IMR-90 (cell line): ENCODE measurements at regions not wholly inside any gene's neighbourhood (a gene's known extent, or its start where the extent isn't known, plus 50 kb on each side); places are given as distances from the start of the nearest gene placed in this dataset.

ENCODE experiments used
- ATAC-seq: fragments of 200-7000 bp; cut with Tn5 transposase; 2 replicates; pipeline ENCODE4 v1.9.1; 2020; ENCODE audit warnings: low read depth, mild to moderate bottlenecking, moderate library complexity
- BruUV-seq: library from RNA; stranded (reverse); fragments of 400-500 nt; replicated peaks from 2 replicates; lab custom pipeline; 2021; lab: Mats Ljungman, UMichigan
- CTCF ChIA-PET: fragments of 300-600 bp; formaldehyde crosslinking; extraction: SDS; loops from one replicate; lab custom pipeline; 2021; ENCODE audit warnings: antibody characterized with exemption; lab: Yijun Ruan, JAX
- POLR2A ChIA-PET: fragments of 300-600 bp; sonication (Branson Sonifier 250); formaldehyde crosslinking; loops from one replicate; lab custom pipeline; 2022; ENCODE audit warnings: antibody characterized with exemption; ENCODE audit not compliant: unreplicated experiment; lab: Charles Lee
- DNase-seq: peaks from one replicate; pipeline ENCODE4 v3.0.0; 2013
- H2AFZ ChIP-seq: replicated peaks from 2 replicates; pipeline ENCODE3; 2013; ENCODE audit warnings: low read length, mild to moderate bottlenecking; ENCODE audit not compliant: poor library complexity
- H2AK5ac ChIP-seq: 2 replicates; pipeline ENCODE4 v1.6.1; 2013; ENCODE audit warnings: low read depth, low read length, inconsistent platforms
- H2AK9ac ChIP-seq: replicated peaks from 2 replicates; pipeline ENCODE3; 2013; ENCODE audit warnings: mild to moderate bottlenecking, low read depth, low read length, moderate library complexity; ENCODE audit not compliant: poor library complexity
- H2BK120ac ChIP-seq: 2 replicates; pipeline ENCODE4 v1.6.1; 2013; ENCODE audit warnings: low read depth, low read length, inconsistent platforms
- H2BK15ac ChIP-seq: 3 replicates; pipeline ENCODE4 v1.6.1; 2013; ENCODE audit warnings: low read depth, low read length, inconsistent platforms
- H2BK20ac ChIP-seq: 2 replicates; pipeline ENCODE4 v1.6.1; 2013; ENCODE audit warnings: low read depth, mild to moderate bottlenecking, inconsistent platforms, low read length, moderate library complexity
- H2BK5ac ChIP-seq: 2 replicates; pipeline ENCODE4 v1.6.1; 2013; ENCODE audit warnings: mild to moderate bottlenecking, low read depth, low read length, inconsistent platforms; ENCODE audit not compliant: poor library complexity, severe bottlenecking
- H3K14ac ChIP-seq: replicated peaks from 2 replicates; pipeline ENCODE4 v1.6.1; 2013; ENCODE audit warnings: low read depth, low read length, inconsistent platforms
- H3K18ac ChIP-seq: 2 replicates; pipeline ENCODE4 v1.6.1; 2013; ENCODE audit warnings: low read depth, low read length, control low read depth
- H3K23ac ChIP-seq: 2 replicates; pipeline ENCODE4 v1.6.1; 2013; ENCODE audit warnings: low read depth, low read length, inconsistent platforms
- H3K27ac ChIP-seq: 2 replicates; pipeline ENCODE4 v1.5.1; 2013; ENCODE audit warnings: mild to moderate bottlenecking, control low read depth, low read length; ENCODE audit not compliant: insufficient read depth
- H3K27me3 ChIP-seq: 2 replicates; pipeline ENCODE4 v1.6.1; 2013; ENCODE audit warnings: low read length; ENCODE audit not compliant: control insufficient read depth, insufficient read depth
- H3K36me3 ChIP-seq: 2 replicates; pipeline ENCODE4 v1.6.1; 2013; ENCODE audit warnings: low read length, mixed read lengths; ENCODE audit not compliant: control insufficient read depth, insufficient read depth
- H3K4ac ChIP-seq: 2 replicates; pipeline ENCODE4 v1.6.1; 2013; ENCODE audit warnings: low read depth, low read length, inconsistent platforms
- H3K4me1 ChIP-seq: 2 replicates; pipeline ENCODE4 v1.6.1; 2013; ENCODE audit warnings: low read length, mixed read lengths; ENCODE audit not compliant: control insufficient read depth, insufficient read depth
- H3K4me2 ChIP-seq: 2 replicates; pipeline ENCODE4 v1.6.1; 2013; ENCODE audit warnings: low read depth, mild to moderate bottlenecking, control low read depth, low read length, moderate library complexity
- H3K4me3 ChIP-seq: 2 replicates; pipeline ENCODE4 v1.5.1; 2013; ENCODE audit warnings: low read depth, mild to moderate bottlenecking, control low read depth, low read length, moderate library complexity; ENCODE audit not compliant: insufficient read depth
- H3K56ac ChIP-seq: 2 replicates; pipeline ENCODE4 v1.6.1; 2013; ENCODE audit warnings: low read length, inconsistent platforms; ENCODE audit not compliant: insufficient read depth; ENCODE audit errors: extremely low read depth
- H3K79me1 ChIP-seq, 2 experiments: 2 replicates each; pipeline ENCODE4 v1.6.1; 2013; ENCODE audit warnings: low read length in 2 of 2, inconsistent platforms in 1 of 2, low read depth in 1 of 2
- H3K9ac ChIP-seq: 2 replicates; pipeline ENCODE4 v1.6.1; 2013; ENCODE audit warnings: low read depth, low read length, control low read depth
- H3K9me1 ChIP-seq: 2 replicates; pipeline ENCODE4 v1.6.1; 2013; ENCODE audit warnings: low read length, inconsistent platforms; ENCODE audit not compliant: insufficient read depth
- H3K9me3 ChIP-seq: 2 replicates; pipeline ENCODE4 v1.6.1; 2013; ENCODE audit warnings: low read length; ENCODE audit not compliant: control insufficient read depth, insufficient read depth
- H4K20me1 ChIP-seq: 2 replicates; pipeline ENCODE4 v1.6.1; 2013; ENCODE audit warnings: low read length, inconsistent platforms; ENCODE audit not compliant: insufficient read depth
- H4K5ac ChIP-seq: 2 replicates; pipeline ENCODE4 v1.6.1; 2013; ENCODE audit warnings: mild to moderate bottlenecking, low read depth, low read length, control low read depth
- H4K8ac ChIP-seq, 2 experiments: 2 replicates each; pipeline ENCODE4 v1.6.1; 2013; ENCODE audit warnings: low read depth in 2 of 2, low read length in 2 of 2, control low read depth in 1 of 2, inconsistent platforms in 1 of 2
- H4K91ac ChIP-seq: 2 replicates; pipeline ENCODE4 v1.6.1; 2013; ENCODE audit warnings: low read depth, low read length, inconsistent platforms; ENCODE audit not compliant: insufficient read depth
- CEBPB ChIP-seq: IDR thresholded peaks from 2 replicates; pipeline ENCODE4 v1.6.1; 2012; ENCODE audit warnings: low read depth, low read length, improper control_type of control experiment
- CHD1 ChIP-seq: IDR thresholded peaks from 2 replicates; pipeline ENCODE4 v1.6.1; 2012; ENCODE audit warnings: low read depth, low read length, improper control_type of control experiment
- FOS ChIP-seq: fragments of 150-350 bp; IDR thresholded peaks from 2 replicates; pipeline ENCODE4 v1.6.1; 2016; ENCODE audit warnings: low read depth, low read length
- MXI1 ChIP-seq: IDR thresholded peaks from 2 replicates; pipeline ENCODE4 v1.6.1; 2012; ENCODE audit warnings: low read depth, mild to moderate bottlenecking, low read length, moderate library complexity, borderline replicate concordance
- RAD21 ChIP-seq: IDR thresholded peaks from 2 replicates; pipeline ENCODE4 v1.6.1; 2012; ENCODE audit warnings: low read length, improper control_type of control experiment
- RCOR1 ChIP-seq: IDR thresholded peaks from 2 replicates; pipeline ENCODE4 v1.6.1; 2012; ENCODE audit warnings: mild to moderate bottlenecking, low read length, improper control_type of control experiment; ENCODE audit not compliant: insufficient replicate concordance
- SMC3 ChIP-seq: fragments of 150-350 bp; IDR thresholded peaks from 2 replicates; pipeline ENCODE4 v1.6.1; 2016; ENCODE audit warnings: low read depth, mild to moderate bottlenecking, antibody characterized with exemption, low read length, moderate library complexity
- WGBS, 2 experiments: methylation state at CpG; one replicate each; pipeline versions ENCODE4 v1.1.5 to v1.1.7; 2013; ENCODE audit warnings: missing lambda C conversion rate in 2 of 2; ENCODE audit not compliant: insufficient read length in 1 of 2; ENCODE audit errors: extremely low coverage in 2 of 2; 5-methylcytosine and 5-hydroxymethylcytosine counted together
- dilution Hi-C: fragments of 300-500 bp; cut with HindIII; formaldehyde crosslinking; loops from one replicate; pipeline ENCODE4 v1.14.3; 2018; ENCODE audit warnings: low sequenced_read_pairs; ENCODE audit not compliant: unreplicated experiment
- in situ Hi-C: fragments of 300-500 bp; cut with MboI; formaldehyde crosslinking; loops from 3 replicates; pipeline ENCODE4 v1.14.3; 2019; ENCODE audit warnings: low sequenced_read_pairs, inconsistent platforms, mixed read lengths
- intact Hi-C: fragments of 100-400 bp; cut with micrococcal nuclease; formaldehyde crosslinking; loops from 2 replicates; pipeline ENCODE4 v1.10.0; 2022
- TF ChIP-seq, protein P1 (sequence below): conservative IDR thresholded peaks from 2 replicates; pipeline ENCODE4 v1.5.1; 2012; ENCODE audit warnings: mild to moderate bottlenecking, low read depth, low read length, improper control_type of control experiment
- TF ChIP-seq, protein P2 (sequence below): fragments of 150-350 bp; IDR thresholded peaks from 2 replicates; pipeline ENCODE4 v1.6.1; 2017; ENCODE audit warnings: mild to moderate bottlenecking, antibody characterized with exemption, low read length, low read depth
- TF ChIP-seq, protein P3 (sequence below): fragments of 150-350 bp; IDR thresholded peaks from 2 replicates; pipeline ENCODE4 v1.6.1; 2016; ENCODE audit warnings: low read depth, mild to moderate bottlenecking, low read length, moderate library complexity, borderline replicate concordance

DNA sequence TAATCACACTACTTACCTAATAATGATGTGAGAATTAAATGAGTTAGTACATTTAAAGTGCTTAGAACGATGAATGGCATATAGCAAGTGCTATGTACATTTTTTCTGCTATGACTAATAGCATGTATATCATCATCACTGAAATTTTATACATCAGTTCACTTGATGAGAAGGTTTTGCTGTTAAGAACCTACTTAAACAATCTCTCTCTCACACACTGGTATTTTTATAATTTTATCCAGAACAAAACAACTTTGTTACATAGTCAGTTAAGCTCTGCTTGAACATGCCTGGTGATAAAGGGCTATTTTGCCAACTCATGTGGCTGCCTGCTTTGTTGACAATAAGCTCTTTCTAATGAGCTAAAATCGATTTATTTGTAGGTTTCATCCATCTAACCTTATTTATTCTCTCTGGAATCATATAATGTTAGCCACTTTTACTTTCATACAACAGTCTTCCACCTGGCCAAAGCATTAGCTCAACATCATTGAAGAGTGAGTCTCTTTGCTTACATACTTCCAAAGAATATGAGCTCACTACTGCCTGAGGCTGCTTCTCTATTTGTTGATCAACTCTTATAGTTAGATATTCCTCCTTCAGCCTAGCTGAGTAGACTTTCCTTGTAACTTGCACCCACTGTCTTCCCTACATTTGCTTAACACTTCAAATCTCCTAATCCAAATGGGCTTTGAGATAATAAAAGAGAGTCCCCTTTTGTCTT, 372.7 kb upstream of the BOD1L1 start:
- H3K9me1 ChIP-seq = no peaks in the 10 kb centered on the region
- no TSS peak for BruUV-seq

More for the DNA sequence above, 372.7 kb upstream of the BOD1L1 start:
- H3K14ac ChIP-seq = no peak overlapping the region
- in situ Hi-C loops (no loop called here), intact Hi-C loops (no loop called here), dilution Hi-C loops (no loop called here)
- H2BK20ac ChIP-seq = no peak overlapping the region
- no peaks in the 10 kb centered on the region for H4K20me1 ChIP-seq
- TF ChIP-seq SMC3 (no peak), MXI1 (no peak), CEBPB (no peak), CHD1 (no peak), RCOR1 (no peak), RAD21 (no peak), FOS (no peak)
- TF ChIP-seq, protein P1, sequence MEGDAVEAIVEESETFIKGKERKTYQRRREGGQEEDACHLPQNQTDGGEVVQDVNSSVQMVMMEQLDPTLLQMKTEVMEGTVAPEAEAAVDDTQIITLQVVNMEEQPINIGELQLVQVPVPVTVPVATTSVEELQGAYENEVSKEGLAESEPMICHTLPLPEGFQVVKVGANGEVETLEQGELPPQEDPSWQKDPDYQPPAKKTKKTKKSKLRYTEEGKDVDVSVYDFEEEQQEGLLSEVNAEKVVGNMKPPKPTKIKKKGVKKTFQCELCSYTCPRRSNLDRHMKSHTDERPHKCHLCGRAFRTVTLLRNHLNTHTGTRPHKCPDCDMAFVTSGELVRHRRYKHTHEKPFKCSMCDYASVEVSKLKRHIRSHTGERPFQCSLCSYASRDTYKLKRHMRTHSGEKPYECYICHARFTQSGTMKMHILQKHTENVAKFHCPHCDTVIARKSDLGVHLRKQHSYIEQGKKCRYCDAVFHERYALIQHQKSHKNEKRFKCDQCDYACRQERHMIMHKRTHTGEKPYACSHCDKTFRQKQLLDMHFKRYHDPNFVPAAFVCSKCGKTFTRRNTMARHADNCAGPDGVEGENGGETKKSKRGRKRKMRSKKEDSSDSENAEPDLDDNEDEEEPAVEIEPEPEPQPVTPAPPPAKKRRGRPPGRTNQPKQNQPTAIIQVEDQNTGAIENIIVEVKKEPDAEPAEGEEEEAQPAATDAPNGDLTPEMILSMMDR = no peak
- TF ChIP-seq, protein P2, sequence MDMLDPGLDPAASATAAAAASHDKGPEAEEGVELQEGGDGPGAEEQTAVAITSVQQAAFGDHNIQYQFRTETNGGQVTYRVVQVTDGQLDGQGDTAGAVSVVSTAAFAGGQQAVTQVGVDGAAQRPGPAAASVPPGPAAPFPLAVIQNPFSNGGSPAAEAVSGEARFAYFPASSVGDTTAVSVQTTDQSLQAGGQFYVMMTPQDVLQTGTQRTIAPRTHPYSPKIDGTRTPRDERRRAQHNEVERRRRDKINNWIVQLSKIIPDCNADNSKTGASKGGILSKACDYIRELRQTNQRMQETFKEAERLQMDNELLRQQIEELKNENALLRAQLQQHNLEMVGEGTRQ = no peak
- TF ChIP-seq, protein P3, sequence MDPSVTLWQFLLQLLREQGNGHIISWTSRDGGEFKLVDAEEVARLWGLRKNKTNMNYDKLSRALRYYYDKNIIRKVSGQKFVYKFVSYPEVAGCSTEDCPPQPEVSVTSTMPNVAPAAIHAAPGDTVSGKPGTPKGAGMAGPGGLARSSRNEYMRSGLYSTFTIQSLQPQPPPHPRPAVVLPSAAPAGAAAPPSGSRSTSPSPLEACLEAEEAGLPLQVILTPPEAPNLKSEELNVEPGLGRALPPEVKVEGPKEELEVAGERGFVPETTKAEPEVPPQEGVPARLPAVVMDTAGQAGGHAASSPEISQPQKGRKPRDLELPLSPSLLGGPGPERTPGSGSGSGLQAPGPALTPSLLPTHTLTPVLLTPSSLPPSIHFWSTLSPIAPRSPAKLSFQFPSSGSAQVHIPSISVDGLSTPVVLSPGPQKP = no peak
- H4K5ac ChIP-seq = no peak overlapping the region
- peak; percentile 42 for DNase-seq
- no peak overlapping the region for H3K9ac ChIP-seq
- H4K91ac ChIP-seq = no peak overlapping the region
- H2AK5ac ChIP-seq = no peak overlapping the region
- no peaks in the 10 kb centered on the region for H3K79me1 ChIP-seq
- ChIA-PET CTCF (no interaction called here), POLR2A (no interaction called here)
- no peak overlapping the region for H3K23ac ChIP-seq
- H3K4me3 ChIP-seq = no peak overlapping the region
- peak; percentile 54; the same call in 1 of the 2 replicates for ATAC-seq
- no peak overlapping the region for H3K4ac ChIP-seq
- H3K9me3 ChIP-seq = peaks cover 7% of the 10 kb centered on the region
- H3K27ac ChIP-seq = no peak overlapping the region
- no peak overlapping the region for H2AK9ac ChIP-seq
- WGBS, 2 experiments = no CpG with 5 or more reads among the region's 2 CpGs
- H4K8ac ChIP-seq = no peak overlapping the region
- H3K36me3 ChIP-seq = no peaks in the 10 kb centered on the region
- no peak overlapping the region for H3K56ac ChIP-seq
- H2BK5ac ChIP-seq = peak overlapping the region; percentile 16
- no peak overlapping the region for H2AFZ ChIP-seq
- no peak overlapping the region for H2BK120ac ChIP-seq
- no peak overlapping the region for H2BK15ac ChIP-seq
- H3K4me2 ChIP-seq = no peak overlapping the region
- H3K4me1 ChIP-seq = no peaks in the 10 kb centered on the region
- no peaks in the 10 kb centered on the region for H3K27me3 ChIP-seq
- peak overlapping the region; percentile 33; the same call in 1 of the 2 replicates for H3K18ac ChIP-seq
